Lung (tissue), 11 donors: ENCODE measurements at regions not wholly inside any gene's neighbourhood (a gene's known extent, or its start where the extent isn't known, plus 50 kb on each side); places are given as distances from the start of the nearest gene placed in this dataset.

Experiments
- ATAC-seq: fragments of 200-7000 bp; cut with Tn5 transposase; one replicate; pipeline ENCODE4 v1.9.1; 2020; ENCODE audit warnings: moderate number of reproducible peaks; ENCODE audit not compliant: insufficient read depth, low FRiP score
- DNase-seq, 3 donors: peaks; one replicate each; pipeline ENCODE4 v3.0.0-alpha.2; 2013 to 2017
- H3K27ac ChIP-seq, 2 donors: one replicate each; pipeline ENCODE4 v1.5.1; 2013; ENCODE audit warnings: mild to moderate bottlenecking in 2 of 2, moderate library complexity in 2 of 2, control low read depth in 1 of 2, inconsistent platforms in 1 of 2, low read depth in 1 of 2, low read length in 1 of 2
- H3K27me3 ChIP-seq, 3 donors: one replicate each; pipeline ENCODE4 v1.5.1; 2013; ENCODE audit warnings: low read length in 2 of 3; ENCODE audit not compliant: control insufficient read depth in 3 of 3, insufficient read depth in 3 of 3
- H3K36me3 ChIP-seq, 4 donors: one replicate each; pipeline ENCODE4 v1.5.1; 2013; ENCODE audit warnings: low read length in 4 of 4, mild to moderate bottlenecking in 1 of 4, moderate library complexity in 1 of 4; ENCODE audit not compliant: control insufficient read depth in 4 of 4, insufficient read depth in 4 of 4
- H3K4me1 ChIP-seq, 5 donors: one replicate each; pipeline ENCODE4 v1.5.1; 2013; ENCODE audit warnings: low read length in 5 of 5, mild to moderate bottlenecking in 2 of 5, moderate library complexity in 1 of 5; ENCODE audit not compliant: control insufficient read depth in 5 of 5, insufficient read depth in 5 of 5
- H3K4me3 ChIP-seq: one replicate; pipeline ENCODE4 v1.5.1; 2013; ENCODE audit warnings: mild to moderate bottlenecking, control low read depth, moderate library complexity
- H3K9ac ChIP-seq, 2 donors: one replicate each; pipeline ENCODE4 v1.5.1; 2013; ENCODE audit warnings: low read length in 2 of 2, control low read depth in 1 of 2; ENCODE audit not compliant: insufficient read depth in 1 of 2
- H3K9me3 ChIP-seq, 4 donors: one replicate each; pipeline ENCODE4 v1.5.1; 2013; ENCODE audit warnings: low read length in 3 of 4, mild to moderate bottlenecking in 1 of 4, moderate library complexity in 1 of 4; ENCODE audit not compliant: control insufficient read depth in 4 of 4, insufficient read depth in 3 of 4
- WGBS, 2 donors: extraction: QIAGEN DNeasy Blood & Tissue Kit; methylation state at CpG; one replicate each; pipeline ENCODE4 v1.1.7; 2013; 5-methylcytosine and 5-hydroxymethylcytosine counted together
- TF ChIP-seq, protein P1 (sequence below): IDR thresholded peaks from 2 replicates; pipeline ENCODE4 v1.5.1; 2012; ENCODE audit warnings: mild to moderate bottlenecking; ENCODE audit errors: control extremely low read depth, extremely low read depth
- donor health status: control.
- donor health status: control.
- donor health status: Bipolar disorder and iron deficiency.
- donor health status: healthy.
- donor health status: DM: yes; HTN: yes; CAD: no.

DNA sequence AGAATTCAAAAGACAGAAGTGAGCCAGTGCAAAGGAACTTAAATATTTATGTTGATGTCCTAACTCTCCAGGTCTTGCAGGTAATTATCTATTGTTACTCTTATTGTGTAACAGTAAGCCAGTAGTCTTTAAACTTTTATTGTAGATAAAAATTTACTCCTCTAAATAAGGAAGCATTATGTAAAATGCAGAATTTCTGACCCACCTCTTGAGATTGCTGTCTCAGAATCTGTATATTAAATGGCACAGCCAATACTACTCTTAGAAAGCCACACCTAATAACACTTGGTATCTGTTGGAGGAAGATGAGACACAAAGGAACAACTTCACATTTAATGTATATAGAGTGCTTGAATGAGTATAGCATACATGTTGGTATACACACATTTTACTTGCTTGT, 613.5 kb upstream of the ZNF804A start:
- Histone ChIP-seq H3K4me1 (no peaks in the 10 kb centered on the region), H3K27me3 (no peaks in the 10 kb centered on the region), H3K27ac (no peak overlapping the region), H3K4me3 (no peak overlapping the region), H3K9ac (no peak overlapping the region), H3K9me3 (no peaks in the 10 kb centered on the region), H3K36me3 (no peaks in the 10 kb centered on the region)
- no peak for ATAC-seq
- DNase-seq = no peak
- TF ChIP-seq, protein P1, sequence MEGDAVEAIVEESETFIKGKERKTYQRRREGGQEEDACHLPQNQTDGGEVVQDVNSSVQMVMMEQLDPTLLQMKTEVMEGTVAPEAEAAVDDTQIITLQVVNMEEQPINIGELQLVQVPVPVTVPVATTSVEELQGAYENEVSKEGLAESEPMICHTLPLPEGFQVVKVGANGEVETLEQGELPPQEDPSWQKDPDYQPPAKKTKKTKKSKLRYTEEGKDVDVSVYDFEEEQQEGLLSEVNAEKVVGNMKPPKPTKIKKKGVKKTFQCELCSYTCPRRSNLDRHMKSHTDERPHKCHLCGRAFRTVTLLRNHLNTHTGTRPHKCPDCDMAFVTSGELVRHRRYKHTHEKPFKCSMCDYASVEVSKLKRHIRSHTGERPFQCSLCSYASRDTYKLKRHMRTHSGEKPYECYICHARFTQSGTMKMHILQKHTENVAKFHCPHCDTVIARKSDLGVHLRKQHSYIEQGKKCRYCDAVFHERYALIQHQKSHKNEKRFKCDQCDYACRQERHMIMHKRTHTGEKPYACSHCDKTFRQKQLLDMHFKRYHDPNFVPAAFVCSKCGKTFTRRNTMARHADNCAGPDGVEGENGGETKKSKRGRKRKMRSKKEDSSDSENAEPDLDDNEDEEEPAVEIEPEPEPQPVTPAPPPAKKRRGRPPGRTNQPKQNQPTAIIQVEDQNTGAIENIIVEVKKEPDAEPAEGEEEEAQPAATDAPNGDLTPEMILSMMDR = no peak

- H3K9me3 ChIP-seq = peaks cover 0 to 5% (median 0%) of the 10 kb centered on the region in 4 donors
- H3K9ac ChIP-seq = no peak overlapping the region
- H3K27me3 ChIP-seq = no peaks in the 10 kb centered on the region
- TF ChIP-seq, protein P1 = no peak
- no peaks in the 10 kb centered on the region for H3K36me3 ChIP-seq
- H3K4me3 ChIP-seq = no peak overlapping the region
- peaks cover 0 to 2% (median 0%) of the 10 kb centered on the region in 5 donors for H3K4me1 ChIP-seq
- ATAC-seq = no peak
- DNase-seq = no peak
- H3K27ac ChIP-seq = no peak overlapping the region
Measured at GRCh38 chr2:183991968-183992367, 606.4 kb upstream of the ZNF804A start.

- H3K36me3 ChIP-seq = no peaks in the 10 kb centered on the region
- no peaks in the 10 kb centered on the region for H3K27me3 ChIP-seq
- peaks cover 0 to 7% (median 0%) of the 10 kb centered on the region in 4 donors for H3K9me3 ChIP-seq
- no peak overlapping the region for H3K27ac ChIP-seq
- no peak for DNase-seq
- H3K4me1 ChIP-seq = peaks cover 0 to 8% (median 0%) of the 10 kb centered on the region in 5 donors
- no peak overlapping the region for H3K9ac ChIP-seq
- 92 to 96% methylated on average over 1 of the region's 1 CpG for WGBS, 2 donors
- TF ChIP-seq, protein P1 = no peak
- ATAC-seq = no peak
- no peak overlapping the region for H3K4me3 ChIP-seq
Measured at GRCh38 chr2:183993052-183993451, 605.3 kb upstream of the ZNF804A start.

DNA sequence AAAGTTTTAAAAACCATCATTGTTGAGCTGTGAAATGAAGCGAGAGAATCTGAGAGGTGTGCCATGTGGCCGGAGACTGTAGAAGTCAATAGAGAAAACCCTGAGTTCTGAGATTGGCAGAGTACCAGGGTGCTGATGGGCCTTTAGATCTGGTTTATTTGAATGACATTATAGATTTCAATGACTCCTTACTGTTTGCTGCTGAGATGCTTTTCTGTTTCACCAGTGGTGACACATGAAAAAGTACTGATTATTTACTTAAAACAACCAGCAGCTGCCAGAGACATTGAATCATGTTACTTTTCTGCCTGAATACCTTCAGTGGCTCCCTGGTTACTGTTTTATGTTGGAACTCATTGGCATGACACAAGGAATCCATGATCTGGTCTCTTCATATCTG, 602.7 kb upstream of the ZNF804A start:
- TF ChIP-seq, protein P1 = no peak
- Histone ChIP-seq H3K9ac (no peak overlapping the region), H3K4me1 (peaks cover 0 to 8% (median 0%) of the 10 kb centered on the region in 5 donors), H3K27me3 (no peaks in the 10 kb centered on the region), H3K36me3 (no peaks in the 10 kb centered on the region), H3K27ac (no peak overlapping the region), H3K4me3 (no peak overlapping the region), H3K9me3 (peaks cover 0 to 7% (median 0%) of the 10 kb centered on the region in 4 donors)
- ATAC-seq (no peak), DNase-seq (no peak)
- WGBS, 2 donors = 86 to 89% methylated on average over 2 of the region's 2 CpGs
